HG02588 (cell line): ENCODE measurements at regions not wholly inside any gene's neighbourhood (a gene's known extent, or its start where the extent isn't known, plus 50 kb on each side); places are given as distances from the start of the nearest gene placed in this dataset.

ENCODE experiments used
- ATAC-seq: cut with Tn5 transposase; IDR thresholded peaks from one replicate; pipeline ENCODE4 v1.9.1; 2021; ENCODE audit warnings: mild to moderate bottlenecking, moderate library complexity; ENCODE audit not compliant: unreplicated experiment

DNA sequence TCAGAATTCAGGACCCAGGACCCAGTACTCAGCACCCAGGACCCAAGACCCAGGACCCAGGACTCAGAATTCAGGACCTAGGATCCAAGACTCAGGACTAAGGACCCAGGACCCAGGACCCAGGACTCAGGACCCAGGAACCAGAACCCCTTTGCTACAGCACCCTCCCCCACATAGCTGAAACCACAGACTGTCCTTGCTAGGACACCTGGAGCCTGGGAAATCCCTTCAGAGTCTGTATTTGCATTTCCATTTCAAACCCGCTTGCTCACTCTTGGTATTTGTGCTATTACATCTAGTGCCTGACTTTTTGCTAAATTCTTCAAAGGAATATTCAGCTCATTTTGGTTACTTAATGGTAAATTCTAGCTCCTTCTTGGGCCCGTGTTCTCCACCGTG, 275.8 kb upstream of the MAF start:
- peak; percentile 77 for ATAC-seq

DNA sequence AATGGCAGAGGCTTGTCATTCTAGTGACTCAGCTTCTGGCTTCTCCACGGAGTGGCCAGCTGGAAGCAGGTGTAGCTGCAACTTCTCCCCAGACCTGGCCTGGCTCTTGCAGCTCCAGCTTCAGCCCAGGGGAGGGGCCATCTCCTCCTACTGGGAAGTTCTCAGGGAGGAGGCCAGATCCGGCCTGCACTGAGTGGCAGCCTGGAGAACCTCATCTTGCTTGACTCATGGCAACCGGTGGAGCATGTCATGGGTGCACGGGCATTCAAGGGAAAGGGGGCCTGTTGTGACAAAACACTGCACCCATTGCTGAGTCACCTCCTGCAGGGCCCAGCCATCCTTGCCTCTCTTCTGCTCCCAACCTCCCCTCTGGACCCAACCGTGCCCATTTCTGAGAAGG, 273.9 kb upstream of the MAF start:
- ATAC-seq = no peak

DNA sequence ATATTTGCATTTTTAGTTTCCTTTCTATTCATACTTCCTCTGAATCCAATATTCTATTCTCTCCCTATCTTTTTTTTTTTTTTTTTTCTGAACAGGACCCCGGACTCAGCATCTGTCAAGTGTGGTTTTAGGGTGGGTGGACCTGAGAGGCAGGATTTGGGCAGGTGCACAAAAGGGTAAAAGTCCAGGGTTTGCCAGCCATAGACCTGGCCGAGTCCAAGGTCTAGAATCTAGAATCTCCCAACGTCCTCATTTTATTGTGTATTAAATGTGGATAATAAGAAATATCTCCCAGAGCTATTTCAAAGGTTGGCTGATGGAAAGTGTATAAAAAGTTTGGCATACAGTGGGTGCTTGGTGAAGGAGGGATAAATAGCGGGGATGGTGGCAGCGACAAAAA, 273.3 kb upstream of the MAF start:
- no peak for ATAC-seq

DNA sequence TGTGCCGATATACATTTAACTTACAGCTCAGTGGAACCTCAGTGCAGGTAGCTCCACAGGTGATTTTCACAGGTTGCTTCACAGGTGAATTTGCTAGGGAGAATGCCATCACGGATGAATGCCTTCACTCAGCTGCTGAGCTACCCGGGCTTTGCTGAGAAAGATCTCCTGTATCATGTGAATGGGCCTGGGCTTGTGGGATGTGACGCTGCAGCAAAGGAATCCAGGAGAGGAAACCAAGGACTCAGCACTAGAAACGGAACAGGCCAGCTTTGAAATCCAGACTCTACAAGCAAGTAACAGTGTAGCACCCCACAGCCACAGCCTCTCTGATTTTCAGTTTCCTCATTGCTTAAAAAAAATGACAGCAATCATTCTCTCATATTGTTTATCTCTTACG, 271.4 kb upstream of the MAF start:
- no peak for ATAC-seq

DNA sequence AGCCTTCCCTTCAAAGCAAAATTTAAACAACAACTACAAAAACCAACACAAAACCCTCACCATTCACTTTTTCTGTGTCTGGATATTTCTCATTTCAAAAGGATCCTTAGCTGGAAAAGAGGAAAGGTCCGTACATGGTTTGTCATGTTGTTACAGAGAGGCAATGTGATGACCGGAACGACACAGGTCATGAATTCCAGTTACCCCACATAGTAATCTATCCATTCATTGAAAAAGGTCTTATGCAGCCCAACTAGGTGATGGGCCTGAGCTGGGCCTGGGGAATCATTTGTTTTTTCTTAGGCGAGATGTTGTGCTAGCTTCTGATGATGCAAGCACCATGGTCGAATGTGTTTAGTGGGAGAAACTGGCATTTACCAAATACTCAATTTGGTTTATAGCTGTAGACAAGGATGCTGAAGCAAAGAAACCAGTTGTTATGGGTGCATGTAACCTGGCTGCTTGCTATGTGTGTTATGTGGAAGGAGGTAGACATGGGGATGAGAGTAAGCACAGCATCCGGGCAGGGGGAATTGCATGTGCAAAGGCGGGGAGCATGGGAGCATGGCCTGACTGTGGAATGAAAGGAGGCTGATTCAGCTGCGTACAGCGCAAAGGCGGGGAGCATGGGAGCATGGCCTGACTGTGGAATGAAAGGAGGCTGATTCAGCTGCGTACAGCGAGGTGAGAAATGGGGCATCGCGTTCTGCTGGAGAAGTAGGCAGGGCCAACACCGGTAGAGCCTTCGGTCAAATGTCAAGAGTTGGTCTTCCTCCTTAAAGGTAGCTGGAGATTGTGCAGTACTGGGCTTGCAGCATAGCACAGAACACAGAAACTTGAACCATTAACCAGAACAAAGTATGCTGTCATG, 269.7 kb upstream of the MAF start:
- no peak for ATAC-seq

DNA sequence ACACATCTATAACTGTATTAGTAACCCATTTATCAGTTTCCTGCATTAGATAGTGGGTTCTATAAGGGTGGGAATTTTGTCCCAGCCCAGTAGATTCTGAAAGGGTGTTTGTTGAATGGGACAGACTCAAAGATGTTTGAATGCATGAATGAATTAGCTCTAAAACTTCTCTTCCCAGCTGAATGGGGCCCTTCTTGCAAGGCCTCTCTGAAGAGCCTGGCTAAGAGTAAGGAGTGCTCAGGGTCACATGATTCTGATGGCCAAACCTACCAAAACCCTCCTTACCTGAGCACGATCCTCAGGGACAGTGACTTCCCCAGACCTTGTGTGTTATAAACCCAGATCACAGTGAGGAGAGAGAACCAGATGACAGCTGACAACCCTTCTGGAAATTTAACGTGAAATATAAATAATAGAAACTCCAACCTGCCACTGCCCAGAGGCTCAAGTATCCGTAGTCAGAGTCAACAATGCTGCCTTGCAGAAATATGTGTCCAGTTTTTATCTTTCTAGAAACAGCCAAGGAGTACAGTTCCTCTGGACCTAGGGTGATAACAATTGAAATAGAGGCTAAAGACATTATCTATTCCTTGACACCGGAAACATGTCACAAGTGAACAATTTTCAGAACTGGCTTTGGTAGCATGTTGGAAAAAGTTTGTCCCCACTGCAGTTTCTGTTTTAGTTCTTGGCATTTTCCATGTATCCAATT, 268.9 kb upstream of the MAF start:
- no peak for ATAC-seq

DNA sequence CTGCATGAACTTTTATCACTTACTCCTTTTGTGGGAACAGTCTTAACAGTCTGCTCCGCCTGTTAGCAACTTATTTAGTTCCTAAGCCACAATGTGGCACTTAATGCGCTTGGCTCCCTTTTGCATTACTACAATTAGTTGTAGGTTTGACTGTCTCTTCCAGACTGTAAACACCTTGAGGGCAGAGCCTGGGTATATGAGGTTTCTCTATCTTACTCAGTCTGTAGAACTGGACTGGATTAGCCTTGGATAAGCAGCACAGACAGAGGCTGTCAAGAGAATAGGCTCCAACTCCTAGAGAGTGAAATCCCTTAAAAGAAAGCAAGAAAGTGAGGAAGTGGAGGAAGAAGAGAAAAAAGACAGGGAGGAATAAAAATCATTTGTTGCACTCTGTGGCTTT, 268.3 kb upstream of the MAF start:
- ATAC-seq = no peak

DNA sequence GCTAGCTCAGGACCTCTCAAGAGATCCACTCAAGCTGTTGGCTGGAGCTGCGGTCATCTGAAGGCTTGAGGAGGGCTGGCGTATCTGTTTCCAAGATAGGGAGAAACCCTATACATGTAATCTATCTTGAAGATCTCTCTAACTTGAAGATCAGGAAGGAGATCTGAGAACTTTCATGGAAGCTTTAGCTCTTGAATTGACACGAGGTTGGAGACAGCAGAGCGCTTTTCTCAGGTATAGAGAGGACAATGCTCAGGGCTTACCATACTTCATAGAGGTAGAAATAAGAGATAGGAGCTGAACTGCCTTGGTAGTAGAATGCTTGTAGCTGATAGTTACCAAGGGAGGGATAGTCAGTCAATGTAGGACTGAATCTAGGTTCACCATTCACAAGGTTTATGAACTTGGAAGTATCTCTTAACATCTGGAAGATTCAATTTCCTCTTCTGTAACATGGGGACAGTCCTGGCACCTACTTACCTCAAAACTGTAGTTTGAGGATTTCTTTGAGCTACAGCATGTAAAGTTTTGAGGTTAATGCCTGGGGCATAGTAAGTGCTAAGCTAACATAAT, 267.0 kb upstream of the MAF start:
- no peak for ATAC-seq

DNA sequence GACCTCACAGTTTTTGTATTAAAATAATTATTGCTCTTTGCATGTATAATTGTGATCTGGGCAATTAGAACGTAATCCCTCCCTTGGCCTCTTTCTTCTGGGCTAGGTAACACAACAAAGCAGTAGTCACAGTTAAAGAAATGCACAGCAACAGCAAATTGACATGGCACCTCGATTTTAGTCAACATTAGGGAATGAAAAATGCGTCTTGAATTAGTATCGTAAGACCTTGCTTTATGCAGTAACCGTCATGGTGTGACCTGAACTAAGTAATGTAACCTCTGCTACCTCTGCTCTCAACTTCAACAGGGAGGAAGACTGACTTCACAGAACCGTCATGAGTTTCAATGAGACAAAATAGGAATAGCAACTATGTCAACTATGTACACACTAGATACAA, 265.4 kb upstream of the MAF start:
- ATAC-seq = no peak

DNA sequence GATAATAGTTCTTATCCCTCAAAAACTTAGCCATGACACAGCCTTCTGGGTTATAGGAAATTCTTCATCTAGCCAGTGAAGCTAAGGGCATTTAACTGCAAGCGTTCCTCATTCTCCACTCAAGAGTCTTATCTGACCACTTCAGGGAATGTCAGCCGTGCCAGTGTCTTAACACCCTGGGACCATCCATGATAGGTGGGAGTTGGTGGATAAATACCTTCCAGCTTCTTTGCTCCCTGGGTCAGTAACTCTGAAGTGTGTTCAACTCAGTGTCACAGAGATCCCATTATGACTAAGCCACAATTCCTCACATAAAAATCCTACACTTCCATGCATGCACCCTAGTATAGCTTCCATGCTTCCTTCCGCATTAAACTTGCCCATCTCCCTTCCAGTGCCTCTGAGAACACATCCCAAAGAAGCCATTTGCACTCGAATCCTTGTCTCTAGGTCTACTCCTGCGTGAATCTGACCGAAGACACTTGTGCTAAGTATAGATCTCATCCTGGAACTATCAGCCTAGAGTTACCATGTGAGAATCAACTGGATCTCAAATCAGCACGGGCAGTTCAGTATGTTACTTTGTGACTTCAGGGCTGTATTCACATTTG, 264.3 kb upstream of the MAF start:
- no peak for ATAC-seq

DNA sequence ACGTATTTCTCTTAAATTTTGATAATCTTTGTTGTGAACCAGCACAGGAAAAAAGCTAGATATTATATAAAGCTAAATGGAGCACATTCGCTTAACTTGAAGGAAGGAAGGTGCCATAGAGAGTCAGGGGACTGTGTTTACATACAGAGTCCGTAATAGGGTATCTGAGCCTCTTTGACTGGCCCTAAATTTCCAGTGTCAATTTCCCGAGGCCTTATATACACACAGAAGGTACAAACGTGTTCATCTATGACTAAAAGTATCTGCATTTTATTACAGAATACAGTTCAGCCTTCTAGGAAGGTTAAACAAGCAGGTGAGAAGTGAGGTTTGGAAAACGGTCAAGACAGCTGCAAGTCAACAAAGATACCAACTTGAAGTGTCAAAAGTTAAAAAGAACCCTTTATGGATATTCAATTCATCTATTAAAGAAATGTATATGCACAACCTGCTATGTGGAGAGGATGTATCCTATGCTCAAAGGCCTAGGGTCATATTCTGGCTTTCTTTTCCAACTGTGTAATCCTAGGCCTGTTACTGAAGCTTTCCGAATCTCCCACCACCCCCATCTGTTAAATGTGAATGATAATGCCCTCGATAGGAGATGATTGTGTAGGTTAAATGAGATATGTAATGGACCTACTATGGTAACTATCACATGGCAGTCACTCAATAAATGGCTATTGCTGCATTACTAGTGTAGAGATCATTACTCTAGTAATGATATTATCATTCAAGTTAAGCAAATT, 263.7 kb upstream of the MAF start:
- no peak for ATAC-seq

DNA sequence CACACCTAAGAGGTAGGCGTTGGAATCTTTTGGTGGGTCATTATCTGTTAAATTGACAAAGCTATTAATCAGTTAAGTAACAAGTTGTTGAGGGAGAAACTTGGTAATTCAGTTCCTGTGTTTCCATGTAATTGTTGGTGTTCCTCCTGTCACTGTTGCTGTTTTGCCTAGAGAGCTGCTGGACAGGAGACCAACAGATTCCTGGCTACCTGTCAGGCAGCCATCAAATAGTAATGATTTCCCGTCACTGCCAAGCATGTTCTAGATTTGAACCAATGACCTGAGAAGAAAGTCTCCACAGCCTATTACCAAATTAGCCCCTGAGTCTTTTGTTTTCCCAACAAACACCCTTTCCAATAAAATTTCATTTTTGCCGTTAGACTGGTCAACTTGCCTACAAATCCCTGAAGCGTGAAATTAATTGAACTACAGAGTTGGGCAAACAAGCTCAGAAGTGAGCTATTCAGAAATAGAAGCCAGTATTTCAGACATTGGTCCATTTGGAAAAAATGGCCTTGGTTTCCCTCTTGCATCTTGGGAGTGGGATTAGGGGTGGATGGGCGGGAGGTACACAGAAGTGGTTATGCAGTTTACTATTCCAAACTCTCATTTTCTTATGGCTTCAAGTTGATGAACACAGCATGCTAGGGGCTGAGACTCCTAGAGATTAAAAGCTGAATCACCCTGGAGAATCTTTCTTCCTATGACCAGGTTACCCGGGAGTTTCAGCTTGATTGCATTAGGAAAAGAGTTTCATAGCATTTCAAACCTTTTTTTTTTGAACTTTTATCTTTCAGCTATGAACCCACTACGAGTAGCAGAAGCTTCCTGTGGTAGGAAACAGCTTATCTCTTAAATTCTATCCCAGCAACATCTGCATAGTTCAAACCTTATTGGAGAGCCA, 262.8 kb upstream of the MAF start:
- ATAC-seq = no peak

DNA sequence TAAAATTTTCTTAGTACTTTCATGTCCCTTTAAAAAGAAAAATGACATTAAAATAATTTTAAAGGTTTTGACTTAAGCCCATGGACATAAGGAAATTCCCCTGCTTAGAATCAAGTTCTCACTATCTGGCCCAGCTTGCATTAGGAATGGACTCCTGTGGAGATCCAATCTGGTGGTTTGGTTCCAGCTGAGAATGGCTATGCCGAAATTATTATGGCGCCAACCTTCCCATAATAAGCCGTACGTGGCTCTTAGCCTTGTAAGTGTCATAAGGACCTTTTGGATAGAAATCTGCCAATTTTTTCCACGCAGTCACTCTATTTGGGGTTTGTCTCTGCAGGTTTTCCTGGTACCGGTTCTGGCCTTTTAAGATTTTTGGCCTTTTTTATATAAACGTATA, 262.1 kb upstream of the MAF start:
- ATAC-seq = no peak

DNA sequence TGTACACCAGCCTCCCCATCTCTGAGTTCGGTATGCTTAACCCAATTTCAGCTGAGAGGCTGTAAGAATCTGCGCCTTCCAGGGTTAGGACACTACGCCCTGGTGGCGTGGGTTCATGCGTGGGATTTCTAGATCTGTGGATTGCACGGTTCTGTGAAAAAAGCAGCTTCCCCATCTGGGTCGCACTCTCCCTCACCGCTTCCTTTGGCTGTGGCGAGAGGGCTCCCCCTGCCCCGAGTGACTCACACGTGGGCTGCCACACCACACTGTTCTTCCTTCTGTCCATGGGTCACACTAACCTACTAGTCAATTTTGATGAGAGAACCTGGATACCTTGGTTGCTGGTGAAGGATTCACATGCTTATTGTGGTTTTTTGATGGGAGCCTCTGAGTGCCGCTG, 256.0 kb upstream of the MAF start:
- no peak for ATAC-seq

DNA sequence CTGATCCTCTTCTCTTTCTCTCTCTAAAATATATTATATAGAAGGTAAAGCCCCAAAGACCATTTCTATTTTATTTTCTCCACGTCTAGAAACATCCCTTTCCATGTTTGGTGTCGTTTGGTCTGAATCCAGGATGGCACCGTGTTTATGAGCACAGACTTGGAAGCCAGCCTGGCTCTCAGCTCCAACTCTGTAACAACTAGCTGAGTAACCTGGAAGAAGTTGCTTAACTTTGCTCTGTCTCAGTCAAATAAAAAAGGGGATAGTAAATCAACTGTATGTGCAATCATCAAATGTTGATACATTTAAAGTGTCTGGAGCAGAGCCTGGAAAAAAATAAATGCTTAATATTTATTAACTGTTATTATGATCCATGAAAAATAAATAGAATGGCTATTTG, 249.8 kb upstream of the MAF start:
- ATAC-seq = no peak

DNA sequence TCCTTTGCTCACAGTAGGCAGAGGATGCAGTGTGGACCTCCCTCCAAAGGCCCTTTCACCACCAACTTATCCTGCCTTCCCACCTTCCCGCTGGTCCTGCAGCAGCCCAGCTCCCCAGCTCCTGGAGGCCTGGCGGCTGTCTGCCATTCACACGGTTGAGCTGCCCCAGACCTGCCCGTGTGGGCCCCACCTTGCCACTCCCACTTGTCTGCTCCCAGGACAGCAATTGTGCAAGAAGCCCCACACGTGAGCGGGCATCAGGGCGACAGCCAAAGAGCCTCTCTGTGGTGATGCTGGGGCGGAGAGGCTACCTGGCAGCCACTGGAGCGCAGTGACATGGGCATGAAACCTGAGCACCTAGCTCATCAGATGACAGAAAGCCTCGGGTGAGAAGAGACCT, 248.6 kb upstream of the MAF start:
- no peak for ATAC-seq

DNA sequence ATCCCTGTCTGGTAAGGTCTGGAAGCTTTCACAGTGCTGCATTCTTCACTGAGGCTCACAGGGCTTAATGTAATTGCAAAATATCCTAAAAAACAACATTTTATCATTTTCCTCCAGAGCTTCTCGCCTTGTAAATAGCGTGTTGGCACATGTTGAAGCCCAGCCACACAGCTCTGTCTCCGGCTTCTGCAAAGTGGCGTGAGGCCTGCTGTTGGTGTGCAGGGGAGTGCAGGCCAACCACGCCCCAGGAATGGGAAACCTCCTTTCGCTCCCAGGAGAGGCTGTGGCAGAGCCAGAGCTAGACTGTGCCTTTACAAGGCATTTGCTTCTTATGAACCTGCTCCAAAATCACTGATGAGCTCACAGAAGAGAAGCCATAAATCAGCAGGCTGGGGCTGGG, 248.2 kb upstream of the MAF start:
- ATAC-seq = no peak

DNA sequence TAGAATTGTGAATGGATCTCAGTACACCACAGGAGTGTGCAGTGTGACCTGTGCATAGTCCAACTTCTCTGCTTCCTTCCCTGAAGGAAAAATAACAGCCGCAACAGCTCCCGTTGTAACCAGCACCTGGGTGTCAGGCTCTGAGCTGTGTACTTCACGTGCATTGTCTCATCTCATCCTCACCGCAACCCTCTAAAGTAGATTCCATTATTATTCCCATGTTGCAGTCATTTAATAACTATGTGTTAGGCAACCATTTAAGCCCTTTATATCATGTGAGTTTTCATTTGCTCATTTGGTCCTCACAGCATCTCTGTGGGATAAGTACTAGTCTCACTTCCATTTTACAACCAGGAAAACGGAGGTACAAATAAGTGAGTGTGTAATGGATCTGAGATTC, 247.0 kb upstream of the MAF start:
- ATAC-seq = no peak

DNA sequence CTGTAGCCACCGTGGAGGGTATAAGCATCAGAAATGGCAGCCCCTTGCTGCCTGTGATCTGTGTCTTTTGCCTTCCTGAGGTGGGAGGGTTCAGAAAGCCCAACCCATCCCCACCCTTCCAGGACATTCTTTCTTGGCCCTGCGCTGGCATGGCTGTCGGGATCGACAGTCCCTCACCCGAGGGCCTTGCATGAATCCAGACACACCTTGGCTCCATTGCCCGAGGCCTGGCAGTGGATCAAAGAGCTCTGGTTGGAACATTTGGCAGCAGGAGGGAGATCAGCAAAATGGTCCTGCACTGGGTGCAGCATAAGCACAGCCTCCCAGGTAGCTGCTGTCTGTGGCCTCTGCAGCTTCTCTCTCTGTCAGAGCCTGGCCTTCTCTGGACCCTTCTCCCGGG, 246.6 kb upstream of the MAF start:
- no peak for ATAC-seq

DNA sequence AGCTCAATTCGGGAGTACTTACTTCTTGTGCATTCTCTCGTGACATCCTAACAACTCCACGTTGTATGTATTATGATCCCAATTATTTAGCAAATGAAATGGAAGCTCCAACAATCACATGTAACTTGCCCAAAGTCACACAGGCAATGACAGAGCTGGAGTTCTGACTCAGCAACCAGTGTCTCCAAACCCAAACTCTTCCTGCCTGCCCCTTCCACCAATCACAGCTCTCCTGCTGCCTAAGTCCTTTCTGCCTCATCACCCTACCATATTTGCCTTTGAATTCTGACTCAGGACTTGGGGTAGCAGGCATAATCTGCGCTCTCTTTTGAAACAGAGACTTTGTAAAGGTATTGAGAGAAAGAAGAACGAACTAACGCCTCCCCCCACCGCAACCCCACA, 245.2 kb upstream of the MAF start:
- ATAC-seq = no peak
